HG03175 (cell line): ENCODE measurements at regions not wholly inside any gene's neighbourhood (a gene's known extent, or its start where the extent isn't known, plus 50 kb on each side); places are given as distances from the start of the nearest gene placed in this dataset.

ENCODE experiments used
- ATAC-seq: cut with Tn5 transposase; IDR thresholded peaks from one replicate; pipeline ENCODE4 v1.9.1; 2021; ENCODE audit warnings: mild to moderate bottlenecking, moderate library complexity; ENCODE audit not compliant: unreplicated experiment

GRCh38 chr13:90968166-90968904 is 379.2 kb upstream of the MIR17HG start:
- no peak for ATAC-seq

GRCh38 chr13:90974249-90974975 is 373.1 kb upstream of the MIR17HG start:
- ATAC-seq = no peak

GRCh38 chr13:90979059-90979458 is 368.4 kb upstream of the MIR17HG start:
- ATAC-seq = no peak

GRCh38 chr13:90984756-90985155 is 362.7 kb upstream of the MIR17HG start:
- ATAC-seq = no peak

- no peak for ATAC-seq
These were observed 352.5 kb upstream of the MIR17HG start for GRCh38 chr13:90995001-90995400.

- no peak for ATAC-seq
These were observed 351.9 kb upstream of the MIR17HG start for GRCh38 chr13:90995614-90996013.

- no peak for ATAC-seq
These were observed 349.5 kb upstream of the MIR17HG start for GRCh38 chr13:90997951-90998350.

GRCh38 chr13:90999401-90999800 is 348.1 kb upstream of the MIR17HG start:
- ATAC-seq = no peak

- ATAC-seq = no peak
These were observed 346.1 kb upstream of the MIR17HG start for GRCh38 chr13:91001371-91001770.

GRCh38 chr13:91014696-91015095 is 332.8 kb upstream of the MIR17HG start:
- no peak for ATAC-seq

GRCh38 chr13:91017031-91017668 is 330.3 kb upstream of the MIR17HG start:
- ATAC-seq = peak; percentile 99

- ATAC-seq = peak; percentile 15
These were observed 329.8 kb upstream of the MIR17HG start for GRCh38 chr13:91017669-91018053.

- ATAC-seq = no peak
These were observed 326.9 kb upstream of the MIR17HG start for GRCh38 chr13:91020461-91021034.

- ATAC-seq = no peak
These were observed 323.2 kb upstream of the MIR17HG start for GRCh38 chr13:91024157-91024792.

- no peak for ATAC-seq
These were observed 322.0 kb upstream of the MIR17HG start for GRCh38 chr13:91025442-91025841.

GRCh38 chr13:91031508-91031907 is 316.0 kb upstream of the MIR17HG start:
- no peak for ATAC-seq

GRCh38 chr13:91032104-91032503 is 315.4 kb upstream of the MIR17HG start:
- no peak for ATAC-seq

GRCh38 chr13:91036886-91037285 is 310.6 kb upstream of the MIR17HG start:
- ATAC-seq = no peak

- ATAC-seq = no peak
These were observed 304.6 kb upstream of the MIR17HG start for GRCh38 chr13:91042870-91043269.

GRCh38 chr13:91045351-91046034 is 302.0 kb upstream of the MIR17HG start:
- ATAC-seq = no peak
